ENCODE measurements at regions not wholly inside any gene's neighbourhood (a gene's known extent, or its start where the extent isn't known, plus 50 kb on each side); places are given as distances from the start of the nearest gene placed in this dataset.
"Not testable (repeated sequence)": the region's sequence is repeated elsewhere in the genome, so short reads cannot be mapped to it uniquely, and the experiment has no call there.

- not testable (repeated sequence) for DNase-seq
Measured at GRCh38 chr4:30149539-30149938, 570.6 kb upstream of the PCDH7 start.

- no peak for DNase-seq
Measured at GRCh38 chr4:30153427-30153826, 566.7 kb upstream of the PCDH7 start.

- no peak for DNase-seq
Measured at GRCh38 chr4:30160140-30160539, 560.0 kb upstream of the PCDH7 start.

- no peak for DNase-seq
Measured at GRCh38 chr4:30172416-30172815, 547.8 kb upstream of the PCDH7 start.

GRCh38 chr4:30181512-30181911, 538.7 kb upstream of the PCDH7 start:
- no peak for DNase-seq

- no peak for DNase-seq
Measured at GRCh38 chr4:30181918-30182317, 538.3 kb upstream of the PCDH7 start.

- DNase-seq, result no peak
Measured at GRCh38 chr4:30182786-30183185, 537.4 kb upstream of the PCDH7 start.

GRCh38 chr4:30191902-30192301, 528.3 kb upstream of the PCDH7 start:
- no peak for DNase-seq

- no peak for DNase-seq
Measured at GRCh38 chr4:30207389-30207788, 512.8 kb upstream of the PCDH7 start.

GRCh38 chr4:30208731-30209435, 511.3 kb upstream of the PCDH7 start:
- DNase-seq, result no peak

- not testable (repeated sequence) for DNase-seq
Measured at GRCh38 chr4:30215973-30216372, 504.2 kb upstream of the PCDH7 start.

GRCh38 chr4:30245140-30245539, 475.0 kb upstream of the PCDH7 start:
- DNase-seq, result no peak

- DNase-seq, result no peak
Measured at GRCh38 chr4:30256116-30256832, 463.9 kb upstream of the PCDH7 start.

GRCh38 chr4:30258949-30259348, 461.2 kb upstream of the PCDH7 start:
- DNase-seq, result no peak

GRCh38 chr4:30262379-30262778, 457.8 kb upstream of the PCDH7 start:
- DNase-seq, result no peak

- DNase-seq, result no peak
Measured at GRCh38 chr4:30264465-30264864, 455.7 kb upstream of the PCDH7 start.

- no peak for DNase-seq
Measured at GRCh38 chr4:30265716-30266115, 454.5 kb upstream of the PCDH7 start.

GRCh38 chr4:30268370-30268769, 451.8 kb upstream of the PCDH7 start:
- DNase-seq, result no peak

GRCh38 chr4:30269850-30270249, 450.3 kb upstream of the PCDH7 start:
- no peak for DNase-seq

- no peak for DNase-seq
Measured at GRCh38 chr4:30281986-30282385, 438.2 kb upstream of the PCDH7 start.

- DNase-seq, result no peak
Measured at GRCh38 chr4:30283336-30283735, 436.8 kb upstream of the PCDH7 start.

- no peak for DNase-seq
Measured at GRCh38 chr4:30294295-30294694, 425.9 kb upstream of the PCDH7 start.

GRCh38 chr4:30295652-30296051, 424.5 kb upstream of the PCDH7 start:
- DNase-seq, result no peak

- DNase-seq, result no peak
Measured at GRCh38 chr4:30314001-30314400, 406.2 kb upstream of the PCDH7 start.
